ENCODE measurements at regions not wholly inside any gene's neighbourhood (a gene's known extent, or its start where the extent isn't known, plus 50 kb on each side); places are given as distances from the start of the nearest gene placed in this dataset.
"Not testable (repeated sequence)": the region's sequence is repeated elsewhere in the genome, so short reads cannot be mapped to it uniquely, and the experiment has no call there.

DNA sequence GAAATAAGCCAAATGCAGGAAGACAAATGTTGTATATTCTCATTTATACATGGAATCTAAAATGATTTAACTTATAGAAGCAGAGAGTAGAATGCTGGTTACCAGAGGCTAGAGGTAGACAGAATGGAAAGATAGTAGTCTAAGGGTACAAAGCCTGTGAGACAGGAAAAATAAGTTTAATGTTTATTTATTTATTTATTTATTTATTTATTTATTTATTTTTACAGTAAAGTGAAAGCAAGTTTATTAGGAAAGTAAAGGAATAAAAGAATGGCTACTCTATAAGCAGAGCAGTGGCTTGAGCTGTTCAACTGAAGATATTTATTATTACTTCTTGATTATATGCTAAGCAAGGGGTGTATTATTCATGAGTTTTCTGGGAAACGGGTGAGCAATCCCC, 203.2 kb downstream of the LAS1L start:
- DNase-seq (ENCODE audit: low read depth in 2 of 2) = no peak

DNA sequence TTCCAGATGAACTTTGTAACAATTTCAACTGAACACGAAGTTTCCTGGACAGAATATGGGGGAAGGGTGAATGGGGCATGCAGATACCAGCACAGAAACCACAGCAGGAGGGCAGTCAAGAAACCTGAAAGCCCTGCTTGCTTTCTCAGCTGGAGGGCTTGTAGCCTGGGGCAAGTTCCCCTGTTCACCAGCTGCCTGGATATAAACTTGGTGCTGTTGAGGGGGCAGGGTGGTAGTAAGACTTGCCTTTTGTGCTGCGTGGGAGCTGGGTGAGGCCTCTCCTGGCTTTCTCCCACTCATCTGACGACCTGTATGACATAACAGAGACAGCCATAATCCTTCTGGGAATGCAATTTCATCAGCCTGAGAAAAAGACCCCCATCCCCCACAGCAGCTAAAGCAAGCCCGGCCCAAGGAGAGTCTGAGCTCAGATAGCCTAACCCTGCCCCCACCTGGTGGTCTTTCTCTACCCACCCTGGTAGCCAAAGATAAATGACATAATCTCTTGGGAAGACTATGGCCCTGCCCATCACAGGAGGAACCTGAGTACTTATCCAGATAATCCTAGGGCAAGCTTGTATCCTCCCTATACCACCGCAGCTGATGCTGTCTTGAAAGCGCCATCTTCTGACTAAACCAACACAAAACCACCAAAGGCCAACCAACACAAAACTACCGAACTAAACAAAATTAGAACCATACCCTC, 234.3 kb downstream of the LAS1L start:
- DNase-seq (ENCODE audit: low read depth in 2 of 2) = no peak

DNA sequence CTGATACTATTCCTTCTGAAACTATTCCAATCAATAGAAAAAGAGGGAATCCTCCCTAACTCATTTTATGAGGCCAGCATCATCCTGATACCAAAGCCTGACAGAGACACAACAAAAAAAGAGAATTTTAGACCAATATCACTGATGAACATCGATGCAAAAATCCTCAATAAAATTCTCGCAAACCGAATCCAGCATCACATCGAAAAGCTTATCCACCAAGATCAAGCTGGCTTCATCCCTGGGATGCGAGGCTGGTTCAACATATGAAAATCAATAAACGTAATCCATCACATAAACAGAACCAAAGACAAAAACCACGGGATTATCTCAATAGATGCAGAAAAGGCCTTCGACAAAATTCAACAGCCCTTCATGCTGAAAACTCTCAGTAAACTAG, 251.7 kb downstream of the LAS1L start:
- DNase-seq (ENCODE audit: low read depth in 2 of 2) = not testable (repeated sequence)

DNA sequence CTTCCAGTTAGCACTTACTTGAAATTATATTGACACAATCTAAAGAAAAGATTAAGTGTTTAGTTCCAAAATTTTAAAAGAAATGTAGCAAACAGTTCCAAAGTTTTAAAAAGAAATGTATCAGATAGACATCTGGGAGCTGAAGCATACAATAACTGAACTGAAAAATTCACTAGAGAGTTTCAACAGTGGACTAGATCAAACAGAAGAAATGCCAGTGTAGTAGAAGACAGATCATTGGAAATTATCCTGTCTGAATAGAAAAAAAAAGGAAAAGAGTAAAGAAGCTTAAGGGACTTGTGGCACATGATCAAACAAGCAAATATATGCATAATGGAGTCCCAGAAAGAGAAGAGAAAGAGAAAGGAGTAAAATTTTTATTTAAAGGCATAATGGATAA, 261.4 kb downstream of the LAS1L start:
- DNase-seq (ENCODE audit: low read depth in 2 of 2) = no peak

DNA sequence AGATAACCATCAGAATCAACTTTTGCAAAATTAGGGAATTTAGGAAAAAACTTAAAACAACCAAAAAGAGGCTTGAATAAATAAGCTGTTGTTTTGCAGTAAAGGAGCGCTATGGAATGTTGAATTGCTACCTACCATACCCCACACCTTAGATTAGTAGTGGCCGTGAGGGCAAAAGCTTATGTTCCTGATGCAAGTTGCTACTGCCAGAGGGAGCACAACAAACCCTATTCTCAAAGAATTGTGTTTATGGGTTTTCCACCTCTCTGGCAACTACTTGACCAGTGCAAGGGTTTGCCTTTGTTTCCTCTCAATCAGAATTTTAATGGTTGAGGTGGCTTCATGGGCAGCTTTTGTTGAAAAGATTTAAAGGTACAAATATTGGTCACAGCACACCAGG, 268.1 kb downstream of the LAS1L start:
- DNase-seq (ENCODE audit: low read depth in 2 of 2) = no peak

DNA sequence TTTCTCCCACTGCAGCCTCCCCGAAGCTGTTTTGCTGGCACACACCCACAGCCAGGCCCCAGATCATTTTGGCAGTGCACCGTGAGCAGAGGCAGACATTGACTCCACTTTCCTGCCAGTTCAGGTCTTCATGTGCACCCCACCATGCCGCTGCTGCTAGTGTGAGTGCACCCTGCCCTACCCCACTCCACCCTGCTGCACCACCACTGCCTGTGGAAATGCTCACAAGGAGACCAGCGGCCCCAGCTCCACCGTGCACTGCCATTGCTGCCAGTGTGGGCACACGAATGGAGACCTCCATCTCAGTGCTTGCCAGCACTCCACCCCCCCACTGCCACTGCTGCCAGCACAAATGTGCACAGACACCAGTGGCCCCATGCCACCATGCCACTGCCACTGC, 277.6 kb upstream of the ZC4H2 start:
- no peak for DNase-seq (ENCODE audit: low read depth in 2 of 2)

DNA sequence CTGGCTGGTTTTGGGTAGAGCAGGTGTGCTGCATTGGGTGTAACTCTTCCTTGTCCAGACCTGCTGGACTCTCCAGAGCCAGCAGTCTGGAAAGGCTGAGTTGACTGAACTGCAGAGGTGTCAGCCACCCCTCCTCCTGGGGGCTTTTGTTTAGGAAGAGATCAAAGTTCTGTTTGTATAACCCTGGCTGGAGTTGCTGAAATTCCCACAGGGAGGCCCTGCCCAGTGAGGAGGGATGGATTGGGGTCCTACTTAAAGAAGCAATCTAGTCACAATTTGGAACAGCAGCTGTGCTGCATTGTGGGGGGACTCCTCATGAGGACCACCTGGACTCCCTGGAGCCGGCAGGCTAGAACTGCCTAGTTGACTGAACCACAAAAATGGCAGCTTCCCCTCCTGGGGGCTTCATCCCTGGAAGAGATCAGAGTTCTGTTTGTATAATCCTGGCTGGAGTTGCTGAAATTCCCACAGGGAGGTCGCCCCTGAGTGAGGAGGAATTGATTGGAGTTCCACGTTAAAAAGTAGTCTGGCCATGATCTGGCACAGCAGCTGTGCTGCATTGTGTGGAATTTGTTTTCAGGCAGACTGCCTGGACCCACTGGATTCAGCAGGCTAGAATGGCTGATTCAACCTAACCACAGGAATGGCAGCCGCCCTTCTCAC, 264.9 kb upstream of the ZC4H2 start:
- no peak for DNase-seq (ENCODE audit: low read depth in 2 of 2)

DNA sequence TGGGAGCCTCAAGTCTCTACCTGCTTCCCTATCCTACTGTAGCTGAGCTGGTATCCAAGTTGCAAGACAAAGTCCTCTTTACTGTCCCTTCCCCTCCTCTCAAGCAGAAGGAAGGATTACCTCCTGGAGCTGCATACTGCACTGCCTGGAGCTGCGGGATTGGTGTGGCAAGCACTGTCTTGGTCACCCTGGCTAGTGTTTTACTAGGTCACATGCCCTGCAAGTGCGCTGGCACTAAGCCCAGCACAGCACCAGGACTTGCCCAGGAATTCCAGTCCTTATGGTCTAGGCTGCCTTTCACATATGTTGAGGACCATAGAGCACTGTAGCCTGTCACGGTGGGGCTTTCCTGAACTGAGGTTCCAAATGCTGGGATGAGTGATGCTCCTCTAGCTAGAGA, 227.3 kb upstream of the ZC4H2 start:
- no peak for DNase-seq (ENCODE audit: low read depth in 2 of 2)

DNA sequence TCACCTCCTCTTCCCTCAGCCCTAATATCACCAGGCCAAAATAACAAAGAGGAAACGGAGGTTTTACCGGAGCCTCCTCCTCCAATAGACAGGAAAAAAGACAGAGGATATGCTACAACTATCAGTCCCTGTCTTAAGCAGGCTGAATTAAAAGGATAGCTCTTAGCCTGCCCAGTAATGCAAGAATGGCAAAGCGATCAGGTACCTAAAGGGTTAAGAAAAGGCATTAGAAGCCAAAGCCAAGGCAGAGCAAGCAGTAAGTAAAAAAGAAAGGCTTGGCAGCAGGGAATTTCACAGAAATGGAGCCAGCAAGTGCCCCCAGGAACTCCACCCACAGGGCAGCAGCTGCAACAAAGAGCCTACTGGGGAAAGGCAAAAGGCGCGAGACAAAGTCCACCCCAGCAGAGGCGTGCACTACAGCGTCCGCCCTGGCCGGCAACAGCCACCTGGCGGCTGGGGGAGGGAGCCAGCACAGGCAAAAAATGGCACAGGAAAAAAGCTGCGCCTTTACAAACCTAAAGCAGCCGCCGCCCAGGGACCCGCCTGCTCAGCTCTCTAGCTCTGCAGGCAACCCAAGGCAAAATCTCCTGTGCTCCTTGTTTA, 220.6 kb upstream of the ZC4H2 start:
- no peak for DNase-seq (ENCODE audit: low read depth in 2 of 2)

DNA sequence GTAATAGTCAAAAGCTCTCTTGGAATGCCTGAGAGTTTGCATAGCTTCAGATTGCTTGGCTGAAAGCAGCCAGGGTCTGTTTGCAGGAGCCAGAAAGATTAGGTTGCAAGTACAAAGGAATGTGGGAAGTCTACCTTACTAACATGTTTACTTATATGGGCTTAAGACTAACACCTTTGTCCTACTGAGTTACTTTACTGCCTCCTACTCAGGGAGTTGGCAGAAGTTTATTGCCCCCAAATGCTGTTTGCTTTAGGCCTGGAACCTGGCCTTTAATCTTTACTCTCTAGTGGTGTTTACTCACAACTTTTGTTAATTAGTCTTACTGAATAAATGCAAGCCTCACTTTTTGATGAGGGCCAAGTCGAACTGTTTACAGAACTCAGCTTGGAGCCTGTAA, 219.4 kb upstream of the ZC4H2 start:
- DNase-seq (ENCODE audit: low read depth in 2 of 2) = no peak

DNA sequence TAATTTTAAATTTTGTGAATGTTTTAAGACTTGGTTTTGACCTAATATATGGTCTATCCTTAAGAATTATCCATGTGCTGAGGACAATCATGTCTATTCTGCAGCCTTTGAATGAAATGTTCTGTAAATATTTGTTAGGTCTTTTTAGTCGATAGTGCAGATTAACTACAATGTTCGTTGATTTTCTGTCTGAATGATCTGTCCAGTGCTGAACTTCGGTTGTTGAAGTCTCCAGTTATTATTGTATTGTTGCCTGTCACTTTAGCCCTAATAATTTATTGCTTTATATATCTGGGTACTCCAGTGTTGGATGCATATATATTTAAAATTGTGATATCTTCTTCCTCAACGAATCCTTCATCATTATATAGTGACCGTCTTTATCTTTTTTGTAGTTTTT, 218.3 kb upstream of the ZC4H2 start:
- DNase-seq (ENCODE audit: low read depth in 2 of 2) = no peak

DNA sequence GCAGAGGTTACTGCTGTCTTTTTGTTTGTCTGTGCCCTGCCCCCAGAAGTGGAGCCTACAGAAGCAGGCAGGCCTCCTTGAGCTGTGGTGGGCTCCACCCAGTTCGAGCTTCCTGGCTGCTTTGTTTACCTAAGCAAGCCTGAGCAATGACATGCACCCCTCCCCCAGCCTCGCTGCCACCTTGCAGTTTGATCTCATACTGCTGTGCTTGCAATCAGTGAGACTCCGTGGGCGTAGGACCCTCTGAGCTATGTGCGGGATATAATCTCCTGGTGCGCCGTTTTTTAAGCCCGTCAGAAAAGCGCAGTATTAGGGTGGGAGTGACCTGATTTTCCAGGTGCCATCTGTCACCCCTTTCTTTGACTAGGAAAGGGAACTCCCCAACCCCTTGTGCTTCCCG, 187.1 kb upstream of the ZC4H2 start:
- DNase-seq (ENCODE audit: low read depth in 2 of 2) = not testable (repeated sequence)

DNA sequence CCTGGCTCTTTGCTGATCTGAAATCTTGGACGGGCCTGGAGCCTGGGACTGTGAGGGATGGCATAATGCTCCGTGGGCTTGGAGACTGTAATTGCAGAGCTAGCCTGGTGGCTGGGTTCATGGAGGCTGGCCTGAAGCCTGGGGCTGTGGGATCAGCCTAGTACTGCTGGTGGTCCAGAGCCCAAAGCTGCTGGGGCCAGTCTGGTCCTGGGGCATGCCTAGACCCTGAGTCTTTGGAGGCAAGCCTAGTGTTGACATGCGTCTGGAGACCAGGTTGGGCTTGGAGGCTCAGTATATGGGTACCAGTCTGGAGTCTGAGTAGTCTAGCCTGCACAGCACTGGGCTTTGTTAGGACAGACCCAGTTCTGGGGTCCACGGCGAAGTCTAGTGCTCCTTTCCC, 172.0 kb upstream of the ZC4H2 start:
- no peak for DNase-seq (ENCODE audit: low read depth in 2 of 2)

DNA sequence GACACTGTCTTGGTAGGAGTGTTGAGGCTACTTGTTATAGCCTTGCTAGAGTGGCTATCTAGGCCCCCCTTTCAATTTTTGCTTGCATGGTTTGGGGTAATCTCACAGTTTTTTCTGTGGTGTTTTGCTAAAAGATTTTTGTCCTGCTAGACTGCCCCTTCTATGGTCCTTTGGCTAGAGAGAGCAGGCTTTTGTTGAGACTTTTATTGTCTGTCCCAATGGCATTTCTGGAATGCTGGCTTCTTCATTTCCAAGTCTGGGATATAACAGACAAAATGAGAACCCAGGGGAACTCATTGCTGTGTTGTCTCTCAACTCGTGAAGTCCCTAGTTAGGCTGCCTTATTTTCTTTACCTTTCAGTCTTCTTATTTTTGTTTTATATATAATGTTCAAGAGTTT, 160.2 kb upstream of the ZC4H2 start:
- no peak for DNase-seq (ENCODE audit: low read depth in 2 of 2)

DNA sequence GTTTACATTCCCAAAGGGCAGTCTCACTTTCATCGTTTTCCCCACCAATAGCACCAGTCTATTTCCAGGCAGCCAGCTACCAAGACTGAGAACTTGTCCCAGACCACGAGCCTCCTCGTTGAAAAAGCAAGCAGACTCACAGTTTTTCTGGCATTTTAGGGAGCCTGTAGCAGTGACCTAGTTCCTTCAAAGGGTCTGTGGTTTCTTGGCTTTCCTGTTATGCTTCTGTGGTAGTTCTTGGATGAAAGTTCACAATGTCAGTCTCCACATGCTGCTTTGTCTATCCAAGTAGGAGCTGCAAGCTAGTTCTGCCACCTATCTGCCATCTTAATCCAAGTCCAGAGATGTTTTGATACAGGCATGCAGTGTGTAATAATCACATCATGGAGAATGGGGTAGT, 151.6 kb upstream of the ZC4H2 start:
- no peak for DNase-seq (ENCODE audit: low read depth in 2 of 2)

DNA sequence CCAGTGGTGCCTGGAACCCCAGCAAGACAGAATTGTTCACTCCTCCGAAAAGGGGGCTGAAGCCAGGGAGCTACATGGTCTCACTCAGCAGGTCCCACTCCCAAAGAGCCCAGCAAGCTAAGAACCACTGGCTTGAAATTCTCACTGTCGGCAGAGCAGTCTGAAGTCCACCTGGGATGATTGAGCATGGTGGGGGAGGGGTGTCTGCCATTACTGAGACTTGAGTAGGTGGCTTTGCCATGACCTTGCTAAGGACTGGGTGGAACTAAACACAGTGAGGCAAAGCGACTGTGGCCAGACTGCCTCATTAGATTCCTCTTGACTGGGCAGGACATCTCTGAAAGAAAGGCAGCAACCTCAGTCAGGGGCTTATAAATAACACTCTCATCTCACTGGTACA, 122.6 kb upstream of the ZC4H2 start:
- no peak for DNase-seq (ENCODE audit: low read depth in 2 of 2)

DNA sequence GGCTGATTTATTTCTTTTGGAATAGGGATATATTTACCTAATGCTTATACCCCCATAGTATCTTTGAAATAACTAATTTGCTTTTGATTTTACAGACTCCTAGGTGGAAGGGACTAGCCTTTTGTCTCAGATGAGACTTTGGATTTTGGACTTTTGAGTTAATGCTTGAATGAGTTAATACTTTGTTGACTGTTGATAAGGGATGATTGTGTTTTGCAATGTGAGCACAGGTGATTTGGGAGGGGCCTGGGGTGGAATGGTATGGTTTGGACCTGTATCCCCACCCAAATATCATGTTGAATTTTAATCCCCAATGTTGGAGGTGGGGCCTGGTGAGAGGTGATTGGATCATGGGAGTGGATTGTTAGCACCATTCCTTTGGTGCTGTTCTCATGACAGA, 117.4 kb upstream of the ZC4H2 start:
- DNase-seq (ENCODE audit: low read depth in 2 of 2) = no peak

DNA sequence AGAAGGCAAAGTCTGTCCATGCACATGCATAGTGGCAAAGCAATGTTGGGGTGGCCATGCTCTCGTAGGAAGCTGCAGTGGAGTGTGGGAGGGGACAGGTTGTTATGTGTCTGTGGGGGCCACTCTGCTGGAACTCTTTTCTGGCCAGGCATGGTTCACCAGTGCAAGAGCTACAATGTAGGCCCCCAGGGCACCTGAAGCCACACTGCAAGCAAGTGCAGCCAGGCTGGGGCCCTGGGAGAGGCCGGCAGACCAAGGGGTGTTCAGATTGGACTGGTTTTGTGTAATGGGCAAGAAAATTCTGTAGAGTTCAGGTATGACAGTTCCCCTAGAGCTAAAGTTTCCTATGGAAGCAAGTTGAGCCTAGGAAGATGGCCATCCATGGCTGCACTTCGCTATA, 97.0 kb upstream of the ZC4H2 start:
- no peak for DNase-seq (ENCODE audit: low read depth in 2 of 2)

DNA sequence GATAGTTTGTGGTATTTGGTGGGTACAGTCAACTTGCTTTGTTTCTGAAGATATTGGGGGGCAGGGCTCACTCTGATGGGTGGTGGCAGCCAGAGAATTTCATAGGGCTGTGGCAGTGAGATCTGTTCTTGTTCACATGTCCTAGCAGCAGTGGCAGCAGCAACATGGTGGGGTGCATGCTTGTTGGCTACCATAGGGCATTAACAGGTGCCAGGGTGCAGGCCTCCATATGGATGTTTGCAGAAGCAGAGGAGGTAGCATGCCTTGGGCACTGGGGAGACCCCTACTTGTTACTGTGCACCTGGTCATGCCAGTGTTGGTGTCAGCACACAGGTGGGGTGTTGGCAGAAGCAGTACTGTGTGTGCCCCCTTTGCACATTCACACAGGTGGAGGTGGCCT, 96.3 kb upstream of the ZC4H2 start:
- no peak for DNase-seq (ENCODE audit: low read depth in 2 of 2)

DNA sequence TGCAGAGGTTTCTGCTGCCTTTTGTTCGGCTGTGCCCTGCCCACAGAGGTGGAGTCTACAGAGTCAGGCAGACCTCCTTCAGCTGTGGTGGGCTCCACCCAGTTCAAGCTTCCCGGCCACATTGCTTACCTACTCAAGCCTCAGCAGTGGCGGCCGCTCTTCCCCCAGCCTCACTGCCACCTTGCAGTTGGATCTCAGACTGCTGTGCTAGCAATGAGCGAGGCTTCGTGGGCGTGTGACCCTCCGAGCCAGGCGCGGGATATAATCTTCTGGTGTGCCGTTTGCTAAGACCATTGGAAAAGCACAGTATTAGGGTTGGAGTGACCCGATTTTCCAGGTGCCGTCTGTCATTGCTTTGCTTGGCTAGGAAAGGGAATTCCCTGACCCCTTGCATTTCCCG, 82.4 kb upstream of the ZC4H2 start:
- not testable (repeated sequence) for DNase-seq (ENCODE audit: low read depth in 2 of 2)

DNA sequence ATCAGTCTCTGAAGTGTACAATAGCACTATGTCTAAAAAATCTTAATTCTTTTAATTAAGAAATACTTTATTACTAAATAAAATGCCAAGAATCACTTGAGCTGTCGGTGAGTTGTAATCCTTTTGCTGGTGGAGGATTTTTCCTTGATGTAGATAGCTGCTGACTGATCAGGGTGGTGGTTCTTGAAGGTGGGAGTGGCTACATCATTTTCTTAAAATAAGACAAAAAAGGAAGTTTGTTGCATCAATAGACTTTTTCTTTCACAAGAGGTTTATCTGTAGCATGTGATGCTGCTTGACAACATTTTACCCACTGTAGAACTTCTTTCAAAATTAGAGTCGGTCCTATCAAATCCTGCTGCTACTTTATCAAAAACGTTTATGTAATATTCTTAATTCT, 68.8 kb upstream of the ZC4H2 start:
- DNase-seq (ENCODE audit: low read depth in 2 of 2) = no peak

DNA sequence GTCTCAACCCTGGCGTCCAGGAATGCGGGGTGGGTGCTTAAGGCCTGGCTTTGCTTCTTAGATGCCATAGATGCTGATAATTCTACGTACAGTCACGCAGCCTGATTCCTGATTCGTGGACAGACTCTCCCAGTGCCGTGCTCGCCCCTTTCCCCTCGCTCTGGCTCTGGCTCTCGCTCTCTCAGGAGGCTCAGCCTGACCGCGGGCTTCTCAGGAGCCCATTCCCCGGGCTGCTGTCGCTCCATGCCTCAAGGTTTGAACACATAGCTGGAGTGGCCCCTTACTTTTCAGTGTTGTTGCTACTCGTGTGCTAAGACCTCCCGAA, 59.2 kb upstream of the ZC4H2 start:
- DNase-seq (ENCODE audit: low read depth in 2 of 2) = peak in 1 of 2 donors; percentile 1

DNA sequence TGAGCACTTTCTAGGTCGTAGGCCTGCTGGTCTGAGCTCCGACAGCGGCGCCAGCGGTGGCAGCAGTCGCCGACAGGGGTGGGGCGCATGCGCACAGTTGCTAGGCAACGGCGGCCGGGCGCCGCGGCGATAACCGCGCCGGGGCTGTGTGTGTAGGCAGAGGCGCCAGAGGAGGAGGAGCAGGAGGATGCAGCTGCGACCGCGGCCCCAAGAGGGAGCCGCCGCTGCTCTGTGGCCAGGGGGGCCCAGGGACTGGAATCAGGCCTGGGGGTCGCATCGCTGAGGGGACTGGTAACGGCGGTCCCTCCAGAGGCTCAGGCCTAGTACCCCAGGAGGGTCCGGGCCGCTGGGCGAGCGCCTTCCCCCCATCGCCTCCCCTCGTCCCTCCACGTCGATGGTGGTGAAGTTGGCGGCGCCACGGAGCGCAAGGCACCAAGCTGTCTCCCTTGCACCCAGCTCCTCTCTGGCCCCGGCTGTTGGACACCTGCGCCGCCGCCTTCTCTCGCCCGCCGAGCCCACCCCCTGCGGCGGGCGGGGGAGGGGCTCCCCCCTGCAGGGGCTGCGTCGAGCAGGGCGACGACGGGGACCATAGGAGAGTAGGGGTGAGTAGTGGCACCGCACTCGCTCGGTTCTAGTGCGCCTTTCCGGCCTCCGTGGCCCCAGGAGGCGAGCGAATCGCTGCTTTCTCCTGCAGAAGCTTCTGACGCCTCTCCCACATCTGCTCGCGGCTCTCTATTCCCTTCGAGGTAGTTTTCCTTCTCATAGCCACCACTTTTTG, 58.6 kb upstream of the ZC4H2 start, which contains the start of gene ZC3H12B:
Gene ZC3H12B, plus strand, starts transcription at position 159 of the 778 bp plus-strand sequence.
- peak; percentile 50 to 77 for DNase-seq (ENCODE audit: low read depth in 2 of 2)
